Ishikawa (cell line): ENCODE measurements at regions not wholly inside any gene's neighbourhood (a gene's known extent, or its start where the extent isn't known, plus 50 kb on each side); places are given as distances from the start of the nearest gene placed in this dataset.

ENCODE experiments used
- CEBPB ChIP-seq: IDR thresholded peaks from 2 replicates; pipeline ENCODE4 v1.6.1; 2012
- CREB1 ChIP-seq: IDR thresholded peaks from 2 replicates; pipeline ENCODE4 v1.6.1; 2012; ENCODE audit warnings: low read depth
- EGR1 ChIP-seq: IDR thresholded peaks from 2 replicates; pipeline ENCODE4 v1.6.1; 2012
- EP300 ChIP-seq: IDR thresholded peaks from 2 replicates; pipeline ENCODE4 v1.6.1; 2012; ENCODE audit warnings: borderline replicate concordance
- FOXM1 ChIP-seq: IDR thresholded peaks from 2 replicates; pipeline ENCODE4 v1.6.1; 2012; ENCODE audit warnings: low read depth, borderline replicate concordance
- MAX ChIP-seq: IDR thresholded peaks from 2 replicates; pipeline ENCODE4 v1.6.1; 2012
- NFIC ChIP-seq: IDR thresholded peaks from 2 replicates; pipeline ENCODE4 v1.6.1; 2012
- RAD21 ChIP-seq: IDR thresholded peaks from 2 replicates; pipeline ENCODE4 v1.6.1; 2012; ENCODE audit warnings: low read depth
- REST ChIP-seq: IDR thresholded peaks from 2 replicates; pipeline ENCODE4 v1.6.1; 2012; ENCODE audit warnings: low read depth, mild to moderate bottlenecking
- TAF1 ChIP-seq: IDR thresholded peaks from 2 replicates; pipeline ENCODE4 v1.6.1; 2012; ENCODE audit warnings: low read depth, mild to moderate bottlenecking
- TCF12 ChIP-seq: IDR thresholded peaks from 2 replicates; pipeline ENCODE4 v1.6.1; 2012; ENCODE audit warnings: low read depth
- TEAD4 ChIP-seq: IDR thresholded peaks from 2 replicates; pipeline ENCODE4 v1.6.1; 2012
- USF1 ChIP-seq: IDR thresholded peaks from 2 replicates; pipeline ENCODE4 v1.6.1; 2012
- YY1 ChIP-seq: IDR thresholded peaks from 2 replicates; pipeline ENCODE4 v1.6.1; 2012; ENCODE audit warnings: low read depth
- ZBTB7A ChIP-seq: IDR thresholded peaks from 2 replicates; pipeline ENCODE4 v1.6.1; 2012; ENCODE audit warnings: low read depth

- TF ChIP-seq TAF1: no peak
- TF ChIP-seq FOXM1: no peak
- TF ChIP-seq CEBPB: no peak
- no peak for TF ChIP-seq CREB1
- no peak for TF ChIP-seq REST
These were observed 283.3 kb downstream of the FOXO1 start for GRCh38 chr13:40383132-40383531.

- TF ChIP-seq TEAD4 (no peak), NFIC (no peak), YY1 (no peak), EP300 (no peak), RAD21 (no peak), REST (no peak), ZBTB7A (no peak), FOXM1 (no peak), TAF1 (no peak), TCF12 (no peak), CREB1 (no peak), MAX (no peak), CEBPB (no peak)
These were observed 282.6 kb downstream of the FOXO1 start for GRCh38 chr13:40383885-40384284.

GRCh38 chr13:40384976-40385857 lies 281.2 kb downstream of the FOXO1 start:
- TF ChIP-seq EGR1 (no peak), EP300 (no peak), MAX (no peak), ZBTB7A (no peak), TCF12 (no peak), TEAD4 (no peak), TAF1 (no peak), FOXM1 (no peak), USF1 (no peak), NFIC (no peak), CEBPB (no peak), CREB1 (no peak), RAD21 (no peak)

GRCh38 chr13:40385858-40386180 lies 280.6 kb downstream of the FOXO1 start:
- no peak for TF ChIP-seq TEAD4

GRCh38 chr13:40386586-40386985 lies 279.9 kb downstream of the FOXO1 start:
- no peak for TF ChIP-seq YY1
- no peak for TF ChIP-seq NFIC
- no peak for TF ChIP-seq CEBPB
- no peak for TF ChIP-seq CREB1
- TF ChIP-seq TEAD4: no peak
- TF ChIP-seq TCF12: no peak
- TF ChIP-seq MAX: no peak

- TF ChIP-seq EP300: no peak
- TF ChIP-seq USF1: no peak
- no peak for TF ChIP-seq CREB1
These were observed 278.7 kb downstream of the FOXO1 start for GRCh38 chr13:40387775-40388174.

- TF ChIP-seq MAX (no peak), FOXM1 (no peak), USF1 (no peak), CEBPB (no peak), YY1 (no peak), EGR1 (no peak), EP300 (no peak), TCF12 (no peak), TAF1 (no peak), NFIC (no peak), ZBTB7A (no peak), REST (no peak), RAD21 (no peak), CREB1 (no peak), TEAD4 (no peak)
These were observed 277.8 kb downstream of the FOXO1 start for GRCh38 chr13:40388617-40389016.
